GM23338 (cell line): ENCODE measurements at regions not wholly inside any gene's neighbourhood (a gene's known extent, or its start where the extent isn't known, plus 50 kb on each side); places are given as distances from the start of the nearest gene placed in this dataset.

Experiments used
- EZH2 ChIP-seq: fragments of 200-600 bp; sonication (generic); IDR thresholded peaks from one replicate; pipeline ENCODE4 v1.8.0; 2017; ENCODE audit warnings: antibody characterized with exemption, mild to moderate bottlenecking, low read depth; ENCODE audit not compliant: unreplicated experiment
- EZH2phosphoT487 ChIP-seq: fragments of 200-600 bp; sonication (generic); IDR thresholded peaks from one replicate; pipeline ENCODE4 v1.8.1; 2018; ENCODE audit warnings: antibody characterized with exemption; ENCODE audit not compliant: unreplicated experiment
- JUNB ChIP-seq: IDR thresholded peaks from one replicate; pipeline ENCODE4 v1.6.1; 2016; ENCODE audit warnings: antibody characterized with exemption; ENCODE audit not compliant: unreplicated experiment
- POLR2AphosphoS5 ChIP-seq: IDR thresholded peaks from 2 replicates; pipeline ENCODE4 v1.6.1; 2016; ENCODE audit warnings: antibody characterized with exemption, low read depth
- REST ChIP-seq: IDR thresholded peaks from one replicate; pipeline ENCODE4 v1.6.1; 2018; ENCODE audit warnings: antibody characterized with exemption; ENCODE audit not compliant: unreplicated experiment
- STAT1 ChIP-seq: IDR thresholded peaks from one replicate; pipeline ENCODE4 v1.6.1; 2016; ENCODE audit warnings: antibody characterized with exemption; ENCODE audit not compliant: unreplicated experiment
- TF ChIP-seq, protein P1 (sequence below), 2 experiments: fragments of 200-600 bp in 1 of 2; sonication (generic) in 1 of 2; conservative IDR thresholded peaks; 2 replicates each; pipeline versions ENCODE4 v1.5.1 to v1.6.1; 2016 to 2017; ENCODE audit warnings: antibody characterized with exemption in 2 of 2, low read depth in 2 of 2, mild to moderate bottlenecking in 2 of 2, moderate library complexity in 1 of 2
- TF ChIP-seq, protein P2 (sequence below): IDR thresholded peaks from 2 replicates; pipeline ENCODE4 v1.6.1; 2016; ENCODE audit warnings: antibody characterized with exemption

- TF ChIP-seq POLR2AphosphoS5 (no peak), EZH2 (no peak), REST (no peak), JUNB (no peak), EZH2phosphoT487 (no peak), STAT1 (no peak)
- TF ChIP-seq, protein P1, sequence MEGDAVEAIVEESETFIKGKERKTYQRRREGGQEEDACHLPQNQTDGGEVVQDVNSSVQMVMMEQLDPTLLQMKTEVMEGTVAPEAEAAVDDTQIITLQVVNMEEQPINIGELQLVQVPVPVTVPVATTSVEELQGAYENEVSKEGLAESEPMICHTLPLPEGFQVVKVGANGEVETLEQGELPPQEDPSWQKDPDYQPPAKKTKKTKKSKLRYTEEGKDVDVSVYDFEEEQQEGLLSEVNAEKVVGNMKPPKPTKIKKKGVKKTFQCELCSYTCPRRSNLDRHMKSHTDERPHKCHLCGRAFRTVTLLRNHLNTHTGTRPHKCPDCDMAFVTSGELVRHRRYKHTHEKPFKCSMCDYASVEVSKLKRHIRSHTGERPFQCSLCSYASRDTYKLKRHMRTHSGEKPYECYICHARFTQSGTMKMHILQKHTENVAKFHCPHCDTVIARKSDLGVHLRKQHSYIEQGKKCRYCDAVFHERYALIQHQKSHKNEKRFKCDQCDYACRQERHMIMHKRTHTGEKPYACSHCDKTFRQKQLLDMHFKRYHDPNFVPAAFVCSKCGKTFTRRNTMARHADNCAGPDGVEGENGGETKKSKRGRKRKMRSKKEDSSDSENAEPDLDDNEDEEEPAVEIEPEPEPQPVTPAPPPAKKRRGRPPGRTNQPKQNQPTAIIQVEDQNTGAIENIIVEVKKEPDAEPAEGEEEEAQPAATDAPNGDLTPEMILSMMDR (conservative IDR thresholded peaks at IDR 0.05; ENCODE audit: low read depth in 2 of 2): no peak
- TF ChIP-seq, protein P2, sequence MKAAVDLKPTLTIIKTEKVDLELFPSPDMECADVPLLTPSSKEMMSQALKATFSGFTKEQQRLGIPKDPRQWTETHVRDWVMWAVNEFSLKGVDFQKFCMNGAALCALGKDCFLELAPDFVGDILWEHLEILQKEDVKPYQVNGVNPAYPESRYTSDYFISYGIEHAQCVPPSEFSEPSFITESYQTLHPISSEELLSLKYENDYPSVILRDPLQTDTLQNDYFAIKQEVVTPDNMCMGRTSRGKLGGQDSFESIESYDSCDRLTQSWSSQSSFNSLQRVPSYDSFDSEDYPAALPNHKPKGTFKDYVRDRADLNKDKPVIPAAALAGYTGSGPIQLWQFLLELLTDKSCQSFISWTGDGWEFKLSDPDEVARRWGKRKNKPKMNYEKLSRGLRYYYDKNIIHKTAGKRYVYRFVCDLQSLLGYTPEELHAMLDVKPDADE: no peak
Measured at GRCh38 chr1:185526344-185527307, 207.6 kb upstream of the HMCN1 start.
